Right lobe of liver (tissue), 6 donors: ENCODE measurements at regions not wholly inside any gene's neighbourhood (a gene's known extent, or its start where the extent isn't known, plus 50 kb on each side); places are given as distances from the start of the nearest gene placed in this dataset.

Experiments
- ATAC-seq, 4 donors: fragments of 200-7000 bp; cut with Tn5 transposase; one replicate each; pipeline ENCODE4 v1.9.1; 2020; ENCODE audit warnings: mild to moderate bottlenecking in 4 of 4, moderate library complexity in 4 of 4
- DNase-seq, 3 donors: peaks; one replicate each; pipeline ENCODE4 v3.0.0-alpha.2; 2020
- H3K27ac ChIP-seq, 3 donors: fragments of 200-600 bp; one replicate each; pipeline ENCODE4 v1.8.0; 2022
- H3K27me3 ChIP-seq, 2 donors: fragments of 200-600 bp; one replicate each; pipeline ENCODE4 v1.8.0; 2022
- H3K36me3 ChIP-seq, 4 donors: fragments of 200-600 bp; sonication (generic) in 1 of 4; one replicate each; pipeline versions ENCODE4 v1.5.1 to v1.8.0; 2017 to 2022; ENCODE audit warnings: control low read depth in 1 of 4
- H3K4me1 ChIP-seq, 4 donors: fragments of 200-600 bp; sonication (generic) in 1 of 4; one replicate each; pipeline versions ENCODE4 v1.5.1 to v1.8.0; 2017 to 2022; ENCODE audit warnings: control low read depth in 1 of 4
- H3K4me3 ChIP-seq, 3 donors: fragments of 200-600 bp; one replicate each; pipeline ENCODE4 v1.8.0; 2022
- H3K9me3 ChIP-seq, 4 donors: fragments of 200-600 bp; sonication (generic) in 1 of 4; one replicate each; pipeline versions ENCODE4 v1.5.1 to v1.8.0; 2017 to 2022; ENCODE audit warnings: control low read depth in 1 of 4
- POLR2A ChIP-seq: fragments of 450-650 bp; IDR thresholded peaks from one replicate; pipeline ENCODE4 v1.6.1; 2017; ENCODE audit warnings: antibody characterized with exemption, mild to moderate bottlenecking
- WGBS: methylation state at CpG from one replicate; pipeline ENCODE4 v1.1.6; 2018; ENCODE audit warnings: low coverage, low lambda C conversion rate; ENCODE audit not compliant: insufficient coverage; ENCODE audit errors: missing lambda C conversion rate; 5-methylcytosine and 5-hydroxymethylcytosine counted together
- intact Hi-C, 2 donors: fragments of 100-400 bp; cut with DNase I; formaldehyde crosslinking; loops; one replicate each; pipeline versions ENCODE4 v1.11.2 to v1.14.1; 2022
- TF ChIP-seq, protein P1 (sequence below), 4 donors: fragments of 200-600 bp in 3 of 4; fragments of 450-650 bp in 1 of 4; IDR thresholded peaks; one replicate each; pipeline versions ENCODE4 v1.5.1 to v1.8.0; 2016 to 2022; ENCODE audit warnings: antibody characterized with exemption in 4 of 4, mild to moderate bottlenecking in 2 of 4
- donor health status: DM: no; HTN: yes; CAD: no.
- donor health status: DM: no; HTN: no; CAD: no.
- donor health status: DM: no; HTN: no; CAD: no.
- donor health status: DM: no; HTN: yes; CAD: no.
- donor health status: DM: no; HTN: yes; CAD: no.

- H3K27me3 ChIP-seq = no peaks in the 10 kb centered on the region
- 61% methylated on average over 2 of the region's 2 CpGs for WGBS
- no peaks in the 10 kb centered on the region for H3K9me3 ChIP-seq
- no peak overlapping the region for H3K4me3 ChIP-seq
- intact Hi-C loops = no loop called here
- H3K27ac ChIP-seq = no peak overlapping the region
- H3K36me3 ChIP-seq = no peaks in the 10 kb centered on the region
- ATAC-seq = peak in 2 of 4 donors; percentile 16 to 28
- DNase-seq = no peak
- H3K4me1 ChIP-seq = no peaks in the 10 kb centered on the region
- TF ChIP-seq POLR2A = no peak
- TF ChIP-seq, protein P1, sequence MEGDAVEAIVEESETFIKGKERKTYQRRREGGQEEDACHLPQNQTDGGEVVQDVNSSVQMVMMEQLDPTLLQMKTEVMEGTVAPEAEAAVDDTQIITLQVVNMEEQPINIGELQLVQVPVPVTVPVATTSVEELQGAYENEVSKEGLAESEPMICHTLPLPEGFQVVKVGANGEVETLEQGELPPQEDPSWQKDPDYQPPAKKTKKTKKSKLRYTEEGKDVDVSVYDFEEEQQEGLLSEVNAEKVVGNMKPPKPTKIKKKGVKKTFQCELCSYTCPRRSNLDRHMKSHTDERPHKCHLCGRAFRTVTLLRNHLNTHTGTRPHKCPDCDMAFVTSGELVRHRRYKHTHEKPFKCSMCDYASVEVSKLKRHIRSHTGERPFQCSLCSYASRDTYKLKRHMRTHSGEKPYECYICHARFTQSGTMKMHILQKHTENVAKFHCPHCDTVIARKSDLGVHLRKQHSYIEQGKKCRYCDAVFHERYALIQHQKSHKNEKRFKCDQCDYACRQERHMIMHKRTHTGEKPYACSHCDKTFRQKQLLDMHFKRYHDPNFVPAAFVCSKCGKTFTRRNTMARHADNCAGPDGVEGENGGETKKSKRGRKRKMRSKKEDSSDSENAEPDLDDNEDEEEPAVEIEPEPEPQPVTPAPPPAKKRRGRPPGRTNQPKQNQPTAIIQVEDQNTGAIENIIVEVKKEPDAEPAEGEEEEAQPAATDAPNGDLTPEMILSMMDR (IDR thresholded peaks at IDR 0.05) = no peak
Observed at GRCh38 chr7:91323626-91324158, 59.5 kb downstream of the FZD1 start.

- TF ChIP-seq, protein P1 (IDR thresholded peaks at IDR 0.05) = no peak
- intact Hi-C loops = no loop called here
Observed at GRCh38 chr7:91324663-91325062, 60.4 kb downstream of the FZD1 start.

GRCh38 chr7:91325726-91326125, 61.5 kb downstream of the FZD1 start:
- no peaks in the 10 kb centered on the region for H3K4me1 ChIP-seq
- 33% methylated on average over 3 of the region's 3 CpGs for WGBS
- H3K9me3 ChIP-seq = no peaks in the 10 kb centered on the region
- no peaks in the 10 kb centered on the region for H3K27me3 ChIP-seq
- H3K4me3 ChIP-seq = no peak overlapping the region
- TF ChIP-seq, protein P1 (IDR thresholded peaks at IDR 0.05) = no peak
- TF ChIP-seq POLR2A = no peak
- no peaks in the 10 kb centered on the region for H3K36me3 ChIP-seq
- no peak for ATAC-seq
- intact Hi-C loops = no loop called here
- H3K27ac ChIP-seq = no peak overlapping the region
- no peak for DNase-seq

More at GRCh38 chr7:91324663-91325062, 60.4 kb downstream of the FZD1 start:
- Histone ChIP-seq H3K4me3 (no peak overlapping the region), H3K27me3 (no peaks in the 10 kb centered on the region), H3K36me3 (no peaks in the 10 kb centered on the region), H3K27ac (no peak overlapping the region), H3K9me3 (no peaks in the 10 kb centered on the region), H3K4me1 (no peaks in the 10 kb centered on the region)
- WGBS = 47% methylated on average over 4 of the region's 4 CpGs
- ATAC-seq = no peak
- DNase-seq = no peak

- WGBS = 58% methylated on average over 8 of the region's 8 CpGs
- ATAC-seq = peak; percentile 64 to 80 (median 68)
- H3K27ac ChIP-seq = no peak overlapping the region
- no peak overlapping the region for H3K4me3 ChIP-seq
- no peak for DNase-seq
- no peaks in the 10 kb centered on the region for H3K4me1 ChIP-seq
- TF ChIP-seq, protein P1 (IDR thresholded peaks at IDR 0.05) = no peak
- no peaks in the 10 kb centered on the region for H3K36me3 ChIP-seq
- no peaks in the 10 kb centered on the region for H3K9me3 ChIP-seq
- no peaks in the 10 kb centered on the region for H3K27me3 ChIP-seq
- intact Hi-C loops = no loop called here
Observed at GRCh38 chr7:91326516-91327199, 62.4 kb downstream of the FZD1 start.
